Activated CD8-positive, alpha-beta memory T cell treated with anti-CD3 and anti-CD28 coated beads, Interleukin-2, amount 50 U/mL, for 4 hours (primary cell): ENCODE measurements at regions not wholly inside any gene's neighbourhood (a gene's known extent, or its start where the extent isn't known, plus 50 kb on each side); places are given as distances from the start of the nearest gene placed in this dataset.

ENCODE experiments used
- DNase-seq: peaks from one replicate; pipeline ENCODE4 v3.0.0-alpha.2; 2020

- no peak for DNase-seq
These were observed 422.9 kb downstream of the SPRY1 start for GRCh38 chr4:123819362-123820035.

- no peak for DNase-seq
These were observed 425.3 kb downstream of the SPRY1 start for GRCh38 chr4:123821861-123822260.

GRCh38 chr4:123822353-123822752 lies 425.8 kb downstream of the SPRY1 start:
- DNase-seq, result no peak

- DNase-seq, result no peak
These were observed 426.6 kb downstream of the SPRY1 start for GRCh38 chr4:123823244-123823643.

- no peak for DNase-seq
These were observed 427.9 kb downstream of the SPRY1 start for GRCh38 chr4:123824524-123824923.

GRCh38 chr4:123825596-123826291 lies 429.1 kb downstream of the SPRY1 start:
- DNase-seq, result no peak

GRCh38 chr4:123826896-123827295 lies 430.3 kb downstream of the SPRY1 start:
- no peak for DNase-seq

GRCh38 chr4:123827511-123827910 lies 430.9 kb downstream of the SPRY1 start:
- DNase-seq, result no peak

- no peak for DNase-seq
These were observed 434.3 kb downstream of the SPRY1 start for GRCh38 chr4:123830930-123831329.

- no peak for DNase-seq
These were observed 435.8 kb downstream of the SPRY1 start for GRCh38 chr4:123832173-123833026.

GRCh38 chr4:123833171-123833643 lies 436.6 kb downstream of the SPRY1 start:
- DNase-seq, result no peak

GRCh38 chr4:123835831-123836590 lies 439.4 kb downstream of the SPRY1 start:
- no peak for DNase-seq

- DNase-seq, result no peak
These were observed 440.4 kb downstream of the SPRY1 start for GRCh38 chr4:123836851-123837595.

- DNase-seq, result no peak
These were observed 441.9 kb downstream of the SPRY1 start for GRCh38 chr4:123838474-123838873.

- no peak for DNase-seq
These were observed 443.6 kb downstream of the SPRY1 start for GRCh38 chr4:123840197-123840596.

GRCh38 chr4:123841447-123842121 lies 445.0 kb downstream of the SPRY1 start:
- no peak for DNase-seq

GRCh38 chr4:123843137-123843536 lies 446.5 kb downstream of the SPRY1 start:
- DNase-seq, result no peak

GRCh38 chr4:123844374-123844773 lies 447.8 kb downstream of the SPRY1 start:
- DNase-seq, result no peak

GRCh38 chr4:123846092-123846491 lies 449.5 kb downstream of the SPRY1 start:
- DNase-seq, result no peak

GRCh38 chr4:123846561-123846960 lies 450.0 kb downstream of the SPRY1 start:
- DNase-seq, result no peak

GRCh38 chr4:123848606-123849005 lies 452.0 kb downstream of the SPRY1 start:
- no peak for DNase-seq
